HG03103 (cell line): ENCODE measurements at regions not wholly inside any gene's neighbourhood (a gene's known extent, or its start where the extent isn't known, plus 50 kb on each side); places are given as distances from the start of the nearest gene placed in this dataset.
"Not testable (repeated sequence)": the region's sequence is repeated elsewhere in the genome, so short reads cannot be mapped to it uniquely, and the experiment has no call there.

Source experiments
- ATAC-seq: cut with Tn5 transposase; IDR thresholded peaks from one replicate; pipeline ENCODE4 v1.9.1; 2021; ENCODE audit warnings: low read depth; ENCODE audit not compliant: unreplicated experiment

DNA sequence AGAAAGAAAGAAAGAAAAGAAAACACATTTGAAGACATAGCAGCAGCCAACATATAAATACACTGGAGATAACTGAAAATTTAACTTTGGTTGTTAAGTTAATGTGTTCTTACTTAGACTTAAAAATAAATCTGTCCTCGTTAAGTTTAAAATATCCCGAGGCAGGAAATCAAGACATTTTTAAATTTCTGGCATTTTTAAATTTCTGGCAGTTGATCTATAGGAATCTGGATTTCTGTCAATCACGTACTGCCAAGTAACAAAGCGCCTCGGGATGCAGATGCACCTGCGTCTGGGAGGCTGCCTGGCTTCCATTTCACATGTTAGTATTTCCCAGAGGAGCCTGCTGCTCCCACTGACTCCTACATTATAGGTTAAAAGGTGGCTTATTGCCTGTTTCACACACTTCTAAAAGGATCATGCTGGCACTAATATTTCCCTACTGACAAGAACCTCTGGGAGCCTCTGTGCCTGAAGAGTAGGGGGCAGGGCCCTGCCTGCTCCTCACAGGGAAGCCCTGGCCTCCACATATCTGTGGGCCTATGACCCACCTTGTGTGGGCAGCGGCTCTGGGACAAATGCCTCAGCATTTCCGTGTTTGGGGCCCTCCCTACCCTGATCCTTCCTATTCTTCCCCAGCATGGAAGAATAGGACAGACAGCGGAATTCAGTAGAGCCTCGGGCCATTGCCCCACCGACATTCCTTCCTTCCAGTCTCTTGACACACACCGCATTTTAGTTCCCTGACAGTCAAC is 62.8 kb upstream of the ATP12A start:
- ATAC-seq, result no peak

DNA sequence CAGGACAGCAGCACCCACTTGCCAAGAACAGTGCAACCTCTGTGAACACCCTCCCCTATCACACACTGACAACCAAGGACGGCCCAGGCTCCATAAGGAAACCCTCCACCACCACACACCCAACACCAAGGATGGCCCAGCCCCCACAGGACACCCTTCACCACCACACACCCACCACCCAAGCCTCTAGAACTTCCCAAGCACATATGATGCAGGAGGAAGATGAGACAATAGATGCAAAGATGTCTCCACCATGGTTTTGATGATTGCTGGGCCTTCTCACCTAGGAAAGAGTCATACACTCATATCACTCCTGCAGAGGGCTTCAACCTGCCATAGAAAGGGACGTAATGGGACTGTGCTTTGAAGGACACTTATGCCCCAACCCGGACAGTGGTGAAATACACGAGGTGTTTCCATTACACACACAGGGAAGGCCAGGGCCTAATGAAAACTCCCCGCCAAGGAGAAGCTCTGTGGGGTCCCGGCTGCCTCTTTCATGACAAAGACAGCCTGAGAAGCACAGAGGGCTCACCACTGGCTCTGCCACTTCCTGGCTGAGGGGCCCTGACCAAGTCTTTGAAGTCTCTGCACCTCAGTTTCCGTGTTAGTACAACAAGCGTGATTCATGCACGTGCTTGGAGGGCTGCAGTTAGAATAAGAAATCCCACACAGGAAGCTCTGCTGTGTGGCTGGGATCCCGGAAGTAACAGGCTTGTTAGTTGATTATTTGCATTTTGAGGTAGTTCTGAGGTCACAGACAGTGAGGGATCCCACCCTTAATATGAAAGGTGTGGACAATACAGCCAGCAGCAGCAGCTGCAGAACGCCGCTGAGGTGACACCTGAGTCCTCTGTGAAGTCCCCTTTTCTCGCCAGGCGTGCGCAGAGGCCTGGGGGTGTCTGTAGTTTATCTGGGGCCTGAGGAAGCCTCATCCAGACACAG is 61.9 kb upstream of the ATP12A start:
- peak; percentile 61 for ATAC-seq

DNA sequence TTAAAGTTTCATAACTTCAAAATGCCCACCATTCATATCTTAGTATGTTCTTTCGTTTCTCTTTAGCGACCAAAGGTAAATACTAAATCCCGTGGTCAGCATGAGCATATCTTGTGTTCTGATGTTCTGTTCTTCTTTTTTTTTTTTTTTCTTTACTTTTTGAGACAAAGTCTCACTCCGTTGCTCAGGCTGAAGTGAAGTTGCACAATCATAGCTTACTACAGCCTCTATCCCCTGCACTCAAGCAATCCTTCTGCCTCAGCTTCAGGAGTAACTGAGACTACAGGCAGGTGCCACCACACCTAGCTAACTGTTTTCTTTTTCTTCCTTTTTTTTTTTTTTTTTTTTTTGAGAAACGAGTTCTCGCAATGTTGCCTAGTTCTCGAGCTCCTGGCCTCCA is 60.9 kb upstream of the ATP12A start:
- no peak for ATAC-seq

DNA sequence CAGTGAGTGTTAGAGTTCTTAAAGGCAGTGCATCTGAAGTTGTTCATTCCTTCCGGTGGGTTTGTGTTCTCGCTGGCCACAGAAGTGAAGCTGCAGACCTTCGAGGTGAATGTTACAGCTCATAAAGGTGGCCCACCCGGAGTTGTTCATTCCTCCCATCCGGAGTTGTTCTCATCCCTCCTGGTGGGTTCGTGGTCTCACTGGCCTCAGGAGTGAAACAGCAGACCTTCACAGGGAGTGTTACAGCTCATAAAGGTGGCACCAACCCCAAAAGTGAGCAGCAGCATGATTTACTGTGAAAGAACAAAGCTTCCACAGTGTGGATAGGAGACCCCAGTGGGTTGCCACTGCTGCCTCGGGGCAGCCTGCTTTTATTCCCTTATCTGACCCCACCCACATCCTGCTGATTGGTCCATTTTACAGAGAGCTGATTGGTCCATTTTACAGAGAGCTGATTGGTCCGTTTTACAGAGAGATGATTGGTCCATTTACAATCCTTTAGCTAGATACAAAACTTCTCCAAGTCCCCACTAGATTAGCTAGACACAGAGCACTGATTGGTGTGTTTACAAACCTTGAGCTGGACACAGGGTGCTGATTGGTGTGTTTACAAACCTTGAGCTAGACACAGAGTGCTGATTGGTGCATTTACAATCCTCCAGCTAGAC is 57.6 kb upstream of the ATP12A start:
- ATAC-seq, result not testable (repeated sequence)

DNA sequence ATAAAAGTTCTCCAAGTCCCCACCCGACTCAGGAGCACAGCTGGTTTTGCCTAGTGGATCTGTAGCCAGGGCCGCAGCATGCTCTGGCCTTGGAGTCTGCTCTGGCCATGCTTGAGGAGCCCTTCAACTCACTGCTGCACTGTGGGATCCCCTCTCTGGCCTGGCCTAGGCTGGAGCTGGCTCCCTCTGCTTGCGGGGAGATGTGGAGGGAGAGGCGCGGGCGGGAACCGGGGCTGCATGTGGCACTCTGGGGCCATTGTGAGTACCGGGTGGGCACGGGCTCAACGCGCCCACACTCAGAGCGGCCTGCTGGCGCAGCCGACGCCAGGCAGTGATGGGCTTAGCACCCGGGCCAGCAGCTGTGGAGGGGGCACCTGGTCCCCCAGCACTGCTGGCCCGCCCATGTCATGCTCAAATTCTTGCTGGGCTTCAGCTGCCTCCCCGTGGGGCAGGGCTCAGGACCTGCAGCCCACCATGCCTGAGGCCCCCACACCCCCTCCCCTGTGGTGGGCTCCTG is 57.0 kb upstream of the ATP12A start:
- ATAC-seq, result no peak

DNA sequence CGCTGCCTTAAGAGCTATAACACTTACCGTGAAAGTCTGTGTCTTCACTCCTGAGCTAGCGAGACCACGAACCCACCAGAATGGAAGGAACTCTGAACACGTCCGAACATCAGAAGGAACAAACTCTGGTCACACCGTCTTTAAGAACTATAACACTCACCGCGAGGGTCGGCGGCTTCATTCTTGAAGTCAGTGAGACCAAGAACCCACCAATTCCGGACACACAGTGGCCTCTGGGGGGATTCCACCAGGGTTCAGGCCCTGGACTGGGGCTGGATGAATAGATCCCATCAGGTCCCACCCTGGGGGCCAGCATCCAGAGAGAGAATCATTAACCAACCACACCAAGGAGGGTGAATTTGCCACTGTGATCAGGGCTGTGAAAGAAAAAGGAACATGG is 55.8 kb upstream of the ATP12A start:
- ATAC-seq, result no peak

DNA sequence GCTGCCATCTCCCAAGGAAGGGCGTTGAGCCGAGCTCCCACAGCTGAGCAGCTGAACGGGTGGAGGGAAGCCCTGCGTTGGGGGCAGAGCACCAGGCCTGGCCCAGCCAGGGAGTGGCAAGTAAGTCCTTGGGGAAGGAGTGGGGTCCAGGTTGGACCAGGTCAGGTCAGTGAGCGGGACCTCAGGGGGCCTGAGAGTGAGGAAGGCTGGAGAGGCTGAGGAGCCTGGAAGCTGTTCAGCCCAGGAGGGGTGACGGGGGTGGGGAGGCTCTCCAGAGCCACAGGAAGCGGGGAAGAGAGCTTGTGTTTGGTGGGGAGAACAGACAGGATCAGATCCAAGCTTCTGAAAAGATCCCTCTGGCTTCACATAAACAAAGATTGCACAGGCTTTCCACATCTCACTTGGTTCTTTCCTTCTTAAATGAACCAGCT is 55.4 kb upstream of the ATP12A start:
- ATAC-seq, result no peak

DNA sequence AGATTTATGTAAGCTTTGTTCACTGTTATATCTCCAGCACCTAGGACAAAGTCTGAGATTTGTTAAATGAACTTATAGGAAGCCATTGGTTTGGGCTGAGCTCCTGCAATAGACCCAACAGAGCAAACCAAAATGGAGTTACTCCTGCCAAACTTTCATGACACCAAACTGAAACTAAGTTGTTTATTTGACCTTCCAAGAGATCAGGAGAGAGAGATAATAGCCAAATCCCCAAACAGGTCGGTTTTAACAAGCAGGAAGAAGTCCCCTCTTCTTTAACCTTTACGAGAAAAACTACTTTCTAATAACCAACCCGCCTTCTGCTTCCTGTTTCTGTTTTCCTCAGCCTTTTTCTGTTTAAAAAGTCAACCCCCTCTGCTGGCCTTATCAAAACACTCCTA is 54.9 kb upstream of the ATP12A start:
- no peak for ATAC-seq

DNA sequence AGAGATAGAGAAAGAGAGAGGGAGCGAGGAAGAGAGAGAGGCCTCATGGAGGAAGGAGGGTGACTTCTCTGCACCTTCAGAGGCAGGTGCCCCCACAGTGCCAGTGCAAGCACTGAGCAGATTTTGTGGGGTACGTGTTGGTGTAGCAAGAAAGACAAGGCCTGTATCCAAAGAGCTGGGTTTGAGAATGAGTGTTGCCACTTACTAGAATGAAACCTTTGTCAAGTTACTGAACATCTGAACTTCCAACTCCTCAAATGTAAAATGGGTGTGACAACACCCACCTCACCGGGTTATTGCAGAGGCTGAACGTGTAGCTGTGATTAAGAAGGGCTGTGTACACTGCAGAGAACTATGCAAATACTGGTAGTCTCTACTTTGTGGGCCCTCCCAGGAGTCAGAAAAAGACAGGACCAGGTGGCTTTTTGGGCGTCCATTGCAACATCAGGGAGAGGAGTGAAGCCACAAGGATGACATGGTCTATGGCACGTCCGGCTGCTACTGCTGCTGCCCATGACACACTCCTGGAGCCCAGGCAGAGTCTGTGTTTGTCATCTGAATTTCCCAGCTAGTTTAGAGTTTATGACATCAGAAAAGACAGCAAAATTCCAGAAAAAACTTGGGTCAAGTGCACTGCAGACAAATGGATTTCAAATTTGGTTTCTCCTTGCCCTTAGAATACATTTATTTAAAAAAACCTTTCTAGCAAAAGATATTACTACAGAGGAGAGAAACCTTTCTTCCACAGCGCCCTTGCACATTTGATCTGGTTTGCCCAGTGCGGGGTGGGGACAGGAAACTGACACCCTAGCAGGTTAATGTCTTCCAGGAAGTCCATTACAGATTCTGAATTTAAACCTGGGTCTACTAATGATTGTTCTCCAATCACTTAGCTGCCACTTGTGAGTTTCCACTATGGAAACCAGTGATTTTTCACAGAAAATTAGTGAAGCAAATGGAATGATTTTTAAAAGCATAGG is 54.0 kb upstream of the ATP12A start:
- no peak for ATAC-seq

DNA sequence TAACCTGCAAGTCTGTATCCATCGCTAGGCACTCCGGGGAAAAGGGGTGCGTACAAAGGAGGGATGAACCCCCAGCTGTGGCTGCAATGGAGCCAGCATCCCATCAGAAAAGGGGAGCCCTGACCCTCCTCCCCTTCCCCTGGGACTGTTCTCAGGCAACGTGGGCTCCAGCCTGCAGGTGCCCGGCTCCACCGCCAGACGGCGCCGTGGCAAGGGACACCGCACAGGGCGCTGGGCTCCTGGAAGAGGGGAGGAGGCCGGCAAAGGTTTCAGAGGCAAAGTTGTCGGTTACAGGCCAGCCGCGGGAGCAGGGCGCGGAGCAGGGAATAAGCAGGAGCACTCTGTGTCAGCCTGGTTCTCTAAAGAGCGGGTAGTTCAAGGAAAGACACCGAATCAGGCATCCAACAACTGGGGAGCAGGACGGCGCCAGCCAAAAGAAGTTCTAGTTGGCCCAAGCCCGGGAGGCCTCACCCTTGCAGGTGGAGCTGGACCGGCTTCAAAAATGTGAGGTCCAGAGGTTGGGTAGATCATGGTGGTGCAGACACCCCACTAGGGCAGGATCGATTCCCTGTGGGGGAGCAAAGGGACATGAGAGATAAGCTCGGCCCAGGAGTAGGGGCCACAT is 53.0 kb upstream of the ATP12A start:
- no peak for ATAC-seq

DNA sequence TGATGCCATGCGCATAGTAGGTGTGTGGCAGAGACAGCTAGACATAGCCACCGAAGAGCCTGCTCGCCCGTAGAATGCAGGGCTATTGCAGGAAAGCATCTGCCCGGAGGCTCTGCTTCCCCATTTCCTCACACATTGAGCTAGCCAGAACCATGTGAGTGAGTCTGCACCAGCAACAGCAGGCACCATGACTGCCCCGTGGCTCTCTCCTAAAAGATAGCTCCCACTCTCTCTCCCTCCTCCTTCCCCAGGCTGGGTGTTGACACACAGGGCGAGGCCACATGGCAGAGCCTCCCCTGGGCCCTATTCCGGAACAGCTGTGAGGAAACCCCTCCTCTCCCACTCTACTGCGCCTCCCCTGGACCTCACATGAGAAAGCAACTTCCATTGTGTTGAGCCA is 52.3 kb upstream of the ATP12A start:
- no peak for ATAC-seq

DNA sequence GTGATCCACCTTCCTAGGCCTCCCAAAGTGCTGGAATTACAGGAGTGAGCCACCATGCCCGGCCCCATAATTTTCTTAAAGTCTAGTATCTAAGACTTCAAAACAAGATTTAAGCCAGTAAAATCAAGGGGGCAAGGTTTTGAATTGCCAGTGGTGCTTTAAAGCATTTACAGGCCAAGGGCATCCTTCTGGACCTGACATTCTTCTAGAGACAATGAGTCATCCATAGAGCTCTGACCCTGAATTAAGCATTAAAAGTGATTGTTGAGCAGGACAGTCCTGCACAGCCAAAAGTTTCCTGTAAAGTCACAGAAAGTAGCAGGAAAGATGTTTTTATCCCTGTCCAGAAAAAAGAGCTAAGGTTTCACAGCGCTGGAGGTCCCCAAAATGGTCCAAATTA is 50.9 kb upstream of the ATP12A start:
- no peak for ATAC-seq

DNA sequence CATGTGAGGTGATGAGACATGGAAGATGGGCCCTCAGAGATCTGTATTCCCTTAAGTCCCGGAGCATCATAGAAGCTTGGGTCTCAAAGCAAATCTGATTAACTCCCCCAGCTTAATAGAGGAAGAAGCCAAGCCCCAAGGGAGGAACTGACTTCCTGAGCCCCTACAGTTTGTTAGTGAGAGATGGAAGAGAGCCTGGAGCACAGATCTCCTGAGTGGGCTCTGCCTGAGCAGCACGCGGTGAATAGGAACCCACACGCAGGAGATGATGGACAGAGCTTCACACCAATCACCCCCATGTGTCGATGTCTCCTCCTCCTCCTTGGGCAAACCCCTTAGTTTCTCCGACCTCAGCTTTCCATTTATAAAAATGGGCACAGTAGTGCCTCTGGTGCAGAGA is 50.1 kb upstream of the ATP12A start:
- ATAC-seq, result no peak
